HG03066 (cell line): ENCODE measurements at regions not wholly inside any gene's neighbourhood (a gene's known extent, or its start where the extent isn't known, plus 50 kb on each side); places are given as distances from the start of the nearest gene placed in this dataset.

Experiments used
- ATAC-seq: cut with Tn5 transposase; IDR thresholded peaks from one replicate; pipeline ENCODE4 v1.9.1; 2021; ENCODE audit warnings: low read depth; ENCODE audit not compliant: unreplicated experiment

GRCh38 chr6:91387290-91388059 is 800.6 kb upstream of the MAP3K7 start:
- ATAC-seq = no peak

DNA sequence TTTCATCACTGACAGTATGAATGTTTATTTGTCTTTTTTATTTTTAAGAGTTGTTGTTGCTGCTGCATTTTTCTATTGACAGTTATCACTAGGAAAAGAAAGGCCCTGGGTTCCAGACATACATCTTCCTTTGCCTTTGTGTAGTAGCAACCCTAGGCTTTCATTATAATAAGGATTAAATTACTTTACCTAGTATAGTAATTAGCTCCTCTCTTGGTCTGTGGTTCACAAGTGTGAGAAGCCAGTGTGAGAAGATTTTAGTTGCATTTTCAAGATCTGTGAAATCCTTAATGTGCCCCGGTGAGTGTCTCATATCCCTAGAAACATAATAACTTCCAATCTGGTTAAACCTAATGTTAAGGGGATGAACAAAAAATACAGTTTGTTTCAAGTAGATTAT is 799.3 kb upstream of the MAP3K7 start:
- no peak for ATAC-seq

DNA sequence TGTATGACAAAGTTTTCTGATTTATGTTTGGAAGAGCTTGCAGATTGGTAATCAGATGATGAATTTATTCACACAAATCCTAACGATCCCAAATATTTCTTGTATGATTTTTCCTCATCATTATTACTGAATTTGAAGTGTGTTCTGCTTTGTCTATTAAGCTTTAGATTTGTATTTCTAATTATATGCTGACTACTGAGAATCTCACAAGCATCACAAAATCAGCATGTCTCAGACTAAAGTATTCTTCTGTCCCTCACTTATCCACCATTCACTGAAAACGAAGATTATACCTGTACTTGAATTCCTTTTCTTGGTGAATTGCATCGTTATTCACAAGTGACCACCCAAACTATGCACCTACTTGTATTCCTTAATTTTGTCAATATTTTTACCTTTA is 796.3 kb upstream of the MAP3K7 start:
- no peak for ATAC-seq

DNA sequence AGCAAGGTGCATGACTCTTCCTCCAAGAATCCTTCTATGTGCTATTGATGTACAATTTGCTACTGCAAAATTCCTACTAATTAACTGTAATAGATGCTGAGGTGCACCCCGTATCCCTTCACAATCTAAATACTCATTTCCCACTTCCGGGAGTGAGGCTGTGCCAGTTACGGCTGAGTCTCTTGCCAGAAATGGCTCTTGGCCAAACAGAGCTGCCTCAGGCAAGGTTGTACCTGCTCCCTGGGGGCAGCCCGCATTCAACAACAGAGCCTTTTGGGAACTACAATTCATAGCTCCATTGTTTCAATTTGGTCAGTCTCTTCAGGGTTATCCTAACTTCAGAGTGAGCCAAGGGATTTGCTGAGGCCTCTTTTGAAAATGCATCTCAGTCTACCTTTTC is 789.8 kb upstream of the MAP3K7 start:
- no peak for ATAC-seq

- ATAC-seq = no peak
Measured at GRCh38 chr6:91366781-91367180, 779.9 kb upstream of the MAP3K7 start.

DNA sequence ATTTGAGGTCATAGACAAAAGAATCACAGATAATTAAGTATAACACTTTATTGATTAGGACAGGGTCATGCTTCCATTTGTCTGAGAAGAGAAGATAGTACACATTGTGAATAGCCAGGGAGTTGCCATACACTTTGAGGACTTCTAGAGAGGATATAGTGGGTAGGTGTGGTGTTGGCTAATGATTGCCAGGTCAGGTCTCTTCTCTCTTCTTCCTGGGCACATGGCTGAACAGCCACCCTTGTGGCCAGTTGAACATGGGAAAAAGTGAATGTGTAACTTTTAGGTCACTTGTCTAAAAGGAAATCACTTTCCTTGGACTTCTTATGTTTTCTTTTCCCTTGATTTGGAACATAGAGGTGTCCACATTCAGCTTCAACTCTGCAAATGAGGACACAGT is 772.1 kb upstream of the MAP3K7 start:
- ATAC-seq = no peak

- ATAC-seq = no peak
Measured at GRCh38 chr6:91352878-91353277, 766.0 kb upstream of the MAP3K7 start.

DNA sequence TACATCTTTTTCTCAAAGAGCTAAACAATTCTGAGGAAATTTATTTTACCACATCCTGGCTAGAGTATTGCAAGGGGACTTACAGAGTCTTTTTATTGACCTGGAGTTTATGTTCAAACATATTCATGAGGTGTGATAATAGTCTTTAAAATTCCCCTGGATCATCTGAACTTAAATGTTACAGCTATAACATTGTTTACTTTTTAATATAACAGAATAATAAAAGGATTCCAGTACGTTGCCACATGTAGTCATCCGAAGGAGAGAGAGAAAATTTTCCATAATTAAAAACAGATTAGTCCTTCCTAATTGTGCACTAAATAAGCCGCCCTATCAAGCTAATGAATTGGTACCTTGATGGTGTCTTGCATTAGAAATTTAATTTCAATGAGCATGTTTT is 765.4 kb upstream of the MAP3K7 start:
- ATAC-seq = no peak

DNA sequence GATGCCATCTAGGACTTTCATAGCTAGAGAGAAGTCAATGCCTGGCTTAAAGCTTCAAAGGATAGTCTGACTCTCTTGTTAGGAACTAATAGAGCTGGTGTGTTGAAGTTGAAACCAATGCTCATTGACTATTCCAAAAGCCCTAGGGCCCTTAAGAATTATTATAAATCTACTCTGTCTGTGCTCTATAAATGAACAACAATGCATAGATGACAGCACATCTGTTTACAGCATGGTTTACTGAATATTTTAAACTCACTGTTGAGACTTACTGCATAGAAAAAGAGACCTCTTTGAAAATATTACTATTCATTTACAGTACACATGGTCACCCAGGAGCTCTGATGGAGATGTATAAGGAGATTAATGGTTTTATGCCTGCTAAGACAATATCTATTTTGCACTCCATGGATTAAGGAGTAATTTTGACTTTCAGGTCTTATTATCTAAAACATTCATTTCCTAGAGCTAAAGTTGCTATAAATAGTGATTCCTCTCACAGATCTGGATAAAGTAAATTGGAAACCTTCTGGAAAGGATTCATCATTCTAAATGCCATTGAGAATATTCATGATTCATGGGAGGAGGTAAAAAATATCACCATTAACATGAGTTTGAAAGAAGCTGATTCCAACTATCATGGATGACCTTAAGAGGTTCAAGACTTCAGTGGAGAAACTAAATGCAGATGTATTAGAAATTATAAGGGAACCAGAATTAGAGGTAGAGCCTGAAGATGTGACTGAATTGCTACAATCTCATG is 763.5 kb upstream of the MAP3K7 start:
- ATAC-seq = no peak

GRCh38 chr6:91341473-91341872 is 754.6 kb upstream of the MAP3K7 start:
- ATAC-seq = no peak

DNA sequence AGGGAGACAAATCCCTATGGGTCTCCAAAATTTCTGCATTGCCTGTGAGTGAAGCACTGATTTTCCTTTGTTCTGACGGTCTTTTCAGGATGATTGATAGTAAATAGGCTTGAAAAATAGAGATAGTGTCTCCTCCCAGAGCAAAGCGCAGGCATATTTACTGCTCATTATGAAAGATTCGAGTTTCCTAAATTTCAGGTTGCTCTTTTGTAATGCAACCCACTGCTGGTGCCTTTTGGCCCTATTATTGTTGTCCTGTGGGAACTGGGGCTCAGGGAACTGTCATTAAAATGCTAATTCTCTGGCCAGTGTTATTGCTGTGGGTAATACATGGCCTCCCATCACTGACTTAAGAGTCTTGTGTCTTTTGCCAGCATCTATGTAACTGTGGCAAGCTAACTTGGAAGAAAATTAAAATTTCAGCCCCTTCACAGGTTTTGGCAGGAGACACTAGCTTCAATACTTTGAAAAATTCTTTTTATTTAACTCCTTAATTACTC is 754.1 kb upstream of the MAP3K7 start:
- no peak for ATAC-seq

- ATAC-seq = no peak
Measured at GRCh38 chr6:91337967-91338366, 751.1 kb upstream of the MAP3K7 start.

- no peak for ATAC-seq
Measured at GRCh38 chr6:91330896-91331295, 744.0 kb upstream of the MAP3K7 start.

- no peak for ATAC-seq
Measured at GRCh38 chr6:91328241-91328640, 741.4 kb upstream of the MAP3K7 start.

GRCh38 chr6:91324711-91325110 is 737.8 kb upstream of the MAP3K7 start:
- no peak for ATAC-seq

GRCh38 chr6:91317984-91318383 is 731.1 kb upstream of the MAP3K7 start:
- no peak for ATAC-seq

DNA sequence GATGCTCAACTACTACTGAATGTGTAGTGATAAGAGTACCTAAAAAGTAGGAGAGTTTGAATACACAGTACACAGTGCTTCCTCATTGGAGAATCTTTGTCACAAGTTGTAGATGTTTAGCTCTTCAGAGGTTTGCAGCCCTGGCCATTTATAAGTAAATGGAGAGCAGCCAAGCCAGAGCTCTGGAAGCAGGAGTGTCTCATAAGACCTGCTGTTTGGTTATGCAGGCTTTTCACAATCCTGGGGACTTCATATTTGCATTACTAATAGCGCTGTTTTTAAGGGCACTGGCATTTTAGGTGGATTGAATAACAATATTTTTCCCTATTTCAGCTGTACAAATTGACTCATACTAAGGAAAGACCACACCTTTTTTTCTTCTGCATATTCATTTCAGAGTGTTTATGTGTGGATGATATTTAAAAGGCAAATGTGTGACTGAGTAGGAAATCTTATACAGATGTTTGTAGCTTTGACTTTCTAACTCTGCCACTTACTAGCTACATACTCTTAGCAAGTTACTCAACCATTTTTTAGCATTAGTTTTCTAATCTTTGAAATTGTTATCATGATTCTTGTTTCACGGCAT is 730.5 kb upstream of the MAP3K7 start:
- no peak for ATAC-seq

- no peak for ATAC-seq
Measured at GRCh38 chr6:91310178-91310577, 723.3 kb upstream of the MAP3K7 start.

- no peak for ATAC-seq
Measured at GRCh38 chr6:91305755-91306154, 718.9 kb upstream of the MAP3K7 start.

DNA sequence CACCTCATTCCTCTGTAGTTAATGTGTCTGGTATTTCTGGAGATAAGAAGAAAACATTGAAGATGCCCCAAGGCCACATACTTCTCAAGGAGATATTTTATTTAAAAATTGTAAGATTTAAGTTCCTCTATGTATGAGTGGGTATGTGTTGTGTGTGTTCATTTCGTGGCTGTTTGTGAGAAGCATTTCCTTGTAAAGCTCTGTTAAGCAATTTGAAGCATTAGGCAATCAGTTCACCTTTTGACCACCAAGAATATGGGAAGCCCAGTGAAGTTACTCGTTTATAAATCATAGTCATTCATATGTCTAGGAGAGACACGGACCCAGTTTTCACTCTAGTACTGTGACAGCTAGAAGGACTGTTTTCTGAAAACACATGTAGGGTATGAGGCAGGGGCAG is 717.6 kb upstream of the MAP3K7 start:
- ATAC-seq = no peak

- no peak for ATAC-seq
Measured at GRCh38 chr6:91303326-91303725, 716.5 kb upstream of the MAP3K7 start.
